ENCODE measurements at regions not wholly inside any gene's neighbourhood (a gene's known extent, or its start where the extent isn't known, plus 50 kb on each side); places are given as distances from the start of the nearest gene placed in this dataset.

DNA sequence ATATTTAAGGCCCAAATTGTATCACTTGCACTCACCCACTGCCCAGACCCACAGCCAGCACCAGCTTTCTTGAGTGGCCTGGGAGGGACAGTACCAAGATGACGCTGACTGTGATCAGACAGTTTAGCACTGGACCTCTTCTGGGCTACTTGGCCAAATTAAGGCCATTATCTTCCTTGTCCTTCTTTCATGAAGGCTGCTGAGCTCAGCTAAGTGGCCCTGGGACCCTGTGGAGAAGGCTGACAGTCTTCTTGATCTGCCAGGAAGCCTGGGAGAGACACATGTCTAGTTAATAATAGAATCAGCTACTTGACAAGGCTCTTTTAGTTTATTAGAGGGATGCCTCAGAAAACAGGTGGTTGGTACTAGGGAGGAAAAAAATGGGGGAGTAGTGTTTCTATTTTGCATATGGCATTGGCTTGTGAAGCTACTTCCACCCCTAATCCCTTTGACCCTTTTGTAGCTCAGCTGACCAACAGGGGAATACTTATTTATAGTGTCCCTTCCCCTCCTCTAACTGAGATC lies 127.9 kb upstream of the NTM start:
- TF ChIP-seq, protein P1, sequence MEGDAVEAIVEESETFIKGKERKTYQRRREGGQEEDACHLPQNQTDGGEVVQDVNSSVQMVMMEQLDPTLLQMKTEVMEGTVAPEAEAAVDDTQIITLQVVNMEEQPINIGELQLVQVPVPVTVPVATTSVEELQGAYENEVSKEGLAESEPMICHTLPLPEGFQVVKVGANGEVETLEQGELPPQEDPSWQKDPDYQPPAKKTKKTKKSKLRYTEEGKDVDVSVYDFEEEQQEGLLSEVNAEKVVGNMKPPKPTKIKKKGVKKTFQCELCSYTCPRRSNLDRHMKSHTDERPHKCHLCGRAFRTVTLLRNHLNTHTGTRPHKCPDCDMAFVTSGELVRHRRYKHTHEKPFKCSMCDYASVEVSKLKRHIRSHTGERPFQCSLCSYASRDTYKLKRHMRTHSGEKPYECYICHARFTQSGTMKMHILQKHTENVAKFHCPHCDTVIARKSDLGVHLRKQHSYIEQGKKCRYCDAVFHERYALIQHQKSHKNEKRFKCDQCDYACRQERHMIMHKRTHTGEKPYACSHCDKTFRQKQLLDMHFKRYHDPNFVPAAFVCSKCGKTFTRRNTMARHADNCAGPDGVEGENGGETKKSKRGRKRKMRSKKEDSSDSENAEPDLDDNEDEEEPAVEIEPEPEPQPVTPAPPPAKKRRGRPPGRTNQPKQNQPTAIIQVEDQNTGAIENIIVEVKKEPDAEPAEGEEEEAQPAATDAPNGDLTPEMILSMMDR (IDR thresholded peaks at IDR 0.05; ENCODE audit: low read depth, low read length) = no peak
- TF ChIP-seq EZH2phosphoT487 (IDR thresholded peaks at IDR 0.05; ENCODE audit: low read depth) = no peak

Data from OCI-LY3 (cell line).